ENCODE measurements at regions not wholly inside any gene's neighbourhood (a gene's known extent, or its start where the extent isn't known, plus 50 kb on each side); places are given as distances from the start of the nearest gene placed in this dataset.

- no peak overlapping the region for H3K4me3 ChIP-seq (ENCODE audit: low read depth, low read length)
- no peak for TF ChIP-seq CTCF (IDR thresholded peaks at IDR 0.05; ENCODE audit: insufficient read depth, low read depth, low read length)
- DNase-seq (ENCODE audit: low read depth): no peak
Measured at GRCh38 chr2:16044946-16045456, 104.7 kb downstream of the MYCN start.

GRCh38 chr2:16043627-16044026 is 103.3 kb downstream of the MYCN start:
- DNase-seq (ENCODE audit: low read depth): no peak
- no peak overlapping the region for H3K4me3 ChIP-seq (ENCODE audit: low read depth, low read length)
- no peak for TF ChIP-seq CTCF (IDR thresholded peaks at IDR 0.05; ENCODE audit: insufficient read depth, low read depth, low read length)

- no peak for TF ChIP-seq CTCF (IDR thresholded peaks at IDR 0.05; ENCODE audit: insufficient read depth, low read depth, low read length)
- no peak for DNase-seq (ENCODE audit: low read depth)
- no peak overlapping the region for H3K4me3 ChIP-seq (ENCODE audit: low read depth, low read length)
Measured at GRCh38 chr2:16043192-16043591, 102.8 kb downstream of the MYCN start.

GRCh38 chr2:16042201-16042700 is 101.9 kb downstream of the MYCN start:
- no peak for TF ChIP-seq CTCF (IDR thresholded peaks at IDR 0.05; ENCODE audit: insufficient read depth, low read depth, low read length)
- no peak for DNase-seq (ENCODE audit: low read depth)
- no peak overlapping the region for H3K4me3 ChIP-seq (ENCODE audit: low read depth, low read length)

GRCh38 chr2:16040271-16041010 is 100.1 kb downstream of the MYCN start:
- TF ChIP-seq CTCF (IDR thresholded peaks at IDR 0.05; ENCODE audit: insufficient read depth, low read depth, low read length): no peak
- no peak for DNase-seq (ENCODE audit: low read depth)
- H3K4me3 ChIP-seq (ENCODE audit: low read depth, low read length): no peak overlapping the region

GRCh38 chr2:16039823-16040222 is 99.5 kb downstream of the MYCN start:
- no peak for DNase-seq (ENCODE audit: low read depth)
- no peak overlapping the region for H3K4me3 ChIP-seq (ENCODE audit: low read depth, low read length)
- TF ChIP-seq CTCF (IDR thresholded peaks at IDR 0.05; ENCODE audit: insufficient read depth, low read depth, low read length): no peak
